HepG2 (cell line): ENCODE measurements at regions not wholly inside any gene's neighbourhood (a gene's known extent, or its start where the extent isn't known, plus 50 kb on each side); places are given as distances from the start of the nearest gene placed in this dataset.

Experiments used
- ATM ChIP-seq: fragments of 450-650 bp; IDR thresholded peaks from 2 replicates; pipeline ENCODE4 v1.7.1; 2017; ENCODE audit warnings: mild to moderate bottlenecking, borderline replicate concordance
- FOXA1 ChIP-seq, 2 experiments: fragments of 450-650 bp in 1 of 2; sonication (generic) in 1 of 2; formaldehyde crosslinking in 1 of 2; IDR thresholded peaks; 2 replicates each; pipeline versions ENCODE4 v1.4.0 to v1.6.1; 2016 to 2020; ENCODE audit warnings: missing genetic modification reagents in 1 of 2
- HDAC6 ChIP-seq: fragments of 200-600 bp; sonication (generic); IDR thresholded peaks from 2 replicates; pipeline ENCODE4 v1.7.0; 2017; ENCODE audit warnings: mild to moderate bottlenecking, antibody characterized with exemption, low read length, low read depth
- HNF1A ChIP-seq, 2 experiments: sonication (generic) in 1 of 2; formaldehyde crosslinking in 1 of 2; IDR thresholded peaks; 2 replicates each; pipeline versions ENCODE4 v1.4.0 to v1.6.1; 2016 to 2020; ENCODE audit warnings: borderline replicate concordance in 1 of 2, low read depth in 1 of 2, mild to moderate bottlenecking in 1 of 2, missing genetic modification reagents in 1 of 2
- KDM3A ChIP-seq: IDR thresholded peaks from 2 replicates; pipeline ENCODE4 v1.6.1; 2018; ENCODE audit warnings: low read depth, missing compliant biosample characterization
- KLF11 ChIP-seq: IDR thresholded peaks from 2 replicates; pipeline ENCODE4 v1.6.1; 2016; ENCODE audit warnings: missing compliant biosample characterization
- MTA1 ChIP-seq: sonication (generic); formaldehyde crosslinking; IDR thresholded peaks from 2 replicates; pipeline ENCODE4 v1.4.0; 2020; ENCODE audit warnings: missing genetic modification reagents, mild to moderate bottlenecking, borderline replicate concordance
- RFXAP ChIP-seq: sonication (generic); formaldehyde crosslinking; IDR thresholded peaks from 2 replicates; pipeline ENCODE4 v1.4.0; 2020; ENCODE audit warnings: missing genetic modification reagents, borderline replicate concordance
- RNF219 ChIP-seq: sonication (generic); formaldehyde crosslinking; IDR thresholded peaks from 2 replicates; pipeline ENCODE4 v1.5.0; 2020; ENCODE audit warnings: mild to moderate bottlenecking, missing genetic modification reagents
- SMAD1 ChIP-seq: sonication (generic); formaldehyde crosslinking; IDR thresholded peaks from 2 replicates; pipeline ENCODE4 v1.4.0; 2020; ENCODE audit warnings: missing genetic modification reagents, low read depth, mild to moderate bottlenecking, borderline replicate concordance
- THRA ChIP-seq: sonication (generic); formaldehyde crosslinking; IDR thresholded peaks from 2 replicates; pipeline ENCODE4 v1.4.0; 2020; ENCODE audit warnings: missing genetic modification reagents, borderline replicate concordance
- TMF1 ChIP-seq: sonication (generic); formaldehyde crosslinking; IDR thresholded peaks from 2 replicates; pipeline ENCODE4 v1.8.1; 2022; ENCODE audit warnings: low read depth, missing genetic modification reagents
- ZMYM3 ChIP-seq: sonication (generic); formaldehyde crosslinking; IDR thresholded peaks from 2 replicates; pipeline ENCODE4 v1.5.1; 2020; ENCODE audit warnings: mild to moderate bottlenecking, missing genetic modification reagents
- ZNF10 ChIP-seq: sonication (generic); formaldehyde crosslinking; IDR thresholded peaks from 2 replicates; pipeline ENCODE4 v1.4.0; 2020; ENCODE audit warnings: mild to moderate bottlenecking, low read depth, missing genetic modification reagents, borderline replicate concordance
- ZNF205 ChIP-seq: IDR thresholded peaks from 2 replicates; pipeline ENCODE4 v1.6.1; 2018; ENCODE audit warnings: missing biosample characterization, missing genetic modification reagents
- ZNF333 ChIP-seq: sonication (generic); formaldehyde crosslinking; IDR thresholded peaks from 2 replicates; pipeline ENCODE4 v1.4.0; 2020; ENCODE audit warnings: mild to moderate bottlenecking, missing genetic modification reagents, borderline replicate concordance
- ZNF501 ChIP-seq: sonication (generic); formaldehyde crosslinking; IDR thresholded peaks from 2 replicates; pipeline ENCODE4 v1.5.1; 2020; ENCODE audit warnings: mild to moderate bottlenecking, moderate library complexity, missing genetic modification reagents
- ZNF503 ChIP-seq: sonication (generic); formaldehyde crosslinking; IDR thresholded peaks from 2 replicates; pipeline ENCODE4 v1.4.0; 2020; ENCODE audit warnings: missing genetic modification reagents
- ZNF558 ChIP-seq: sonication (generic); formaldehyde crosslinking; IDR thresholded peaks from 2 replicates; pipeline ENCODE4 v1.9.0; 2022; ENCODE audit warnings: mild to moderate bottlenecking, missing genetic modification reagents, borderline replicate concordance
- ZNF740 ChIP-seq: sonication (generic); formaldehyde crosslinking; IDR thresholded peaks from 2 replicates; pipeline ENCODE4 v1.4.0; 2020; ENCODE audit warnings: missing genetic modification reagents
- ZNF839 ChIP-seq: sonication (generic); formaldehyde crosslinking; IDR thresholded peaks from 2 replicates; pipeline ENCODE4 v1.4.0; 2020; ENCODE audit warnings: missing genetic modification reagents, mild to moderate bottlenecking, borderline replicate concordance

GRCh38 chr2:43087413-43087812 lies 139.0 kb downstream of the ZFP36L2 start (continued):
- no peak for TF ChIP-seq HNF1A (IDR thresholded peaks at IDR 0.05; ENCODE audit: low read depth)
- no peak for TF ChIP-seq HNF1A (CRISPR knock-in tag; IDR thresholded peaks at IDR 0.05; ENCODE audit: borderline replicate concordance)
- no peak for TF ChIP-seq RNF219 (CRISPR knock-in tag)
- no peak for TF ChIP-seq ZNF501 (CRISPR knock-in tag)
- no peak for TF ChIP-seq ZNF839
- peak; percentile 30; the same call in 1 of the 2 replicates for TF ChIP-seq THRA (CRISPR knock-in tag)
- TF ChIP-seq KLF11 (CRISPR knock-in tag): no peak
- no peak for TF ChIP-seq ZNF503 (CRISPR knock-in tag)
- no peak for TF ChIP-seq ZNF333 (CRISPR knock-in tag)
- no peak for TF ChIP-seq RFXAP (CRISPR knock-in tag)
- TF ChIP-seq KDM3A (CRISPR knock-in tag): no peak
- TF ChIP-seq SMAD1: no peak
- TF ChIP-seq ATM: no peak
- TF ChIP-seq FOXA1 (IDR thresholded peaks at IDR 0.05): no peak
- peak; percentile 62 for TF ChIP-seq FOXA1 (CRISPR knock-in tag; IDR thresholded peaks at IDR 0.05)
- TF ChIP-seq ZNF10 (CRISPR knock-in tag): no peak
- TF ChIP-seq ZNF558 (CRISPR knock-in tag): no peak
- no peak for TF ChIP-seq ZNF205 (CRISPR knock-in tag)
- TF ChIP-seq ZMYM3 (CRISPR knock-in tag): peak; percentile 36; the same call in 1 of the 2 replicates
- TF ChIP-seq HDAC6: no peak
- TF ChIP-seq MTA1 (CRISPR knock-in tag): no peak
- TF ChIP-seq TMF1 (CRISPR knock-in tag): no peak
- TF ChIP-seq ZNF740 (CRISPR knock-in tag): no peak
